ENCODE measurements at regions not wholly inside any gene's neighbourhood (a gene's known extent, or its start where the extent isn't known, plus 50 kb on each side); places are given as distances from the start of the nearest gene placed in this dataset.
A peak's percentile ranks its signal among the peaks of the same experiment; 100 is the strongest.

DNA sequence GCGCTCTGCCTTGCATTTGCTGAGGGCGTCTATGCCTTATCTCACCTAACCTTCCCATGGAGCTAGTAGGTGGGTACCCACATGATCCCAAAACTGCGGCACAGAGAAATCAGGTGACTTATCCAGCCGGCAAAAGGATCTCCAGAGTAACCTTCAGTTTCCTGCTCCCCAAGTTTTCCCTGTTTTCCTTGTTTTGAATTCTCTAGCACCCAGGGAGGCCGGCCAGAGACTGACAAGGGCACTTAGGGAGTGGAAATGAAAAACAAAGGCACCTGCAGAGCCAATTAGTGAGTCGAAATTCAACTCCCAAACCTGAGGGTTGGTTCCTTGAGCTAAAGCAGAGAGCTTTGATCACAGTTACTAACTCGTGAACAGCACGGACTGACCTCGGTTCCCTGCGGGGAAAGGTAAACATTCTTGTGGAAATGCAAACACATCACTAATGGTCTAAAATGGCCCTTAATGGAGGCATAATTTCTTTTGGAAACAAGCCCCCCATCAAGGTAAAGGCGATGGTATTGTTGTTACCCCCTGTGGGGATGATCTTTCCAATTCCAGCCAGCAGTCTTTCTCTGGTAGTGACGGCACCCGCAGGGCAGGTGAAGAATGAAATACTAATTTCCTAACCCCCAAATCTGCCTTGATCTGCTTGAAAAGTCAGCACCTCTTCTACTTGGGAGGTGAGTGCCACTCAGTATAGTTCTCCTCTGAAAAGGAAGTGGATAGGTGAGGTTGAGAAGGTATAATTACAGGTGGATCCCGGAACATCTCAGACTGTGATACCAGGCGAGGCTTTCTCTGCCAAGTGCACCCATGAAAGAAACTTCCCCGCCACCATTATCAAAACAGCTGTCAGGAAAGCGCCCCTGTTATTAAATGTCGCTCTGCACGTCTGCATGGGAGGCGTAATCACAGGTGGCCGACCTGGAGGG lies 365.6 kb upstream of the AUTS2 start:
- Mint-ChIP-seq H3K27ac (peak overlapping the region; percentile 50), H3K4me3 (peak overlapping the region; percentile 74), H3K27me3 (peaks cover 49% of the 10 kb centered on the region), H3K4me1 (ENCODE audit: unreplicated experiment) (peaks cover 7% of the 10 kb centered on the region), H3K36me3 (no peaks in the 10 kb centered on the region), H3K9me3 (no peaks in the 10 kb centered on the region)
- TF ChIP-seq, protein P1, sequence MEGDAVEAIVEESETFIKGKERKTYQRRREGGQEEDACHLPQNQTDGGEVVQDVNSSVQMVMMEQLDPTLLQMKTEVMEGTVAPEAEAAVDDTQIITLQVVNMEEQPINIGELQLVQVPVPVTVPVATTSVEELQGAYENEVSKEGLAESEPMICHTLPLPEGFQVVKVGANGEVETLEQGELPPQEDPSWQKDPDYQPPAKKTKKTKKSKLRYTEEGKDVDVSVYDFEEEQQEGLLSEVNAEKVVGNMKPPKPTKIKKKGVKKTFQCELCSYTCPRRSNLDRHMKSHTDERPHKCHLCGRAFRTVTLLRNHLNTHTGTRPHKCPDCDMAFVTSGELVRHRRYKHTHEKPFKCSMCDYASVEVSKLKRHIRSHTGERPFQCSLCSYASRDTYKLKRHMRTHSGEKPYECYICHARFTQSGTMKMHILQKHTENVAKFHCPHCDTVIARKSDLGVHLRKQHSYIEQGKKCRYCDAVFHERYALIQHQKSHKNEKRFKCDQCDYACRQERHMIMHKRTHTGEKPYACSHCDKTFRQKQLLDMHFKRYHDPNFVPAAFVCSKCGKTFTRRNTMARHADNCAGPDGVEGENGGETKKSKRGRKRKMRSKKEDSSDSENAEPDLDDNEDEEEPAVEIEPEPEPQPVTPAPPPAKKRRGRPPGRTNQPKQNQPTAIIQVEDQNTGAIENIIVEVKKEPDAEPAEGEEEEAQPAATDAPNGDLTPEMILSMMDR (conservative IDR thresholded peaks at IDR 0.05): no peak
- no peak for DNase-seq (ENCODE audit: extremely low spot score, unreplicated experiment)

DNA sequence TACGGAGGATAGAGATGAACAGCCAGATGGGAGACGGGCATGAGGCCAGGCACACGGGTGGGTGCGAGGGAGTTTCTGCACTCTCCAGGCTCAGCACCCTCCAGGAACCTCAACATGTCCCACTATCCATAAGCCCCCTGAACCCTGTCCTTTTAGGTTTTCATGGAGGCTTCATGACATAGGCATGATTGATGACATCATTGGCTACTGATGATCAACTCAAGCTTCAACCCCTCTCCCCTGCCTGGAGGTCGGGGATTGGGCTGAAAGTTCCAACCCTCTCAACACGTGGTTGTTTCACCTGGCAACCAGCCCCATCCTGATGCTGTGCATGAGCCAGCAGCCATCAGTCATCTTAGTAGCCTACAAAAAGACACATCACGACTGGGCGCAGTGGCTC lies 360.7 kb upstream of the AUTS2 start:
- no peak for DNase-seq (ENCODE audit: extremely low spot score, unreplicated experiment)
- H3K36me3 Mint-ChIP-seq: no peaks in the 10 kb centered on the region
- H3K27ac Mint-ChIP-seq: no peak overlapping the region
- no peak overlapping the region for H3K4me3 Mint-ChIP-seq
- TF ChIP-seq, protein P1 (conservative IDR thresholded peaks at IDR 0.05): no peak
- H3K27me3 Mint-ChIP-seq: peaks cover 54% of the 10 kb centered on the region
- no peaks in the 10 kb centered on the region for H3K9me3 Mint-ChIP-seq
- H3K4me1 Mint-ChIP-seq (ENCODE audit: unreplicated experiment): peaks cover 12% of the 10 kb centered on the region

DNA sequence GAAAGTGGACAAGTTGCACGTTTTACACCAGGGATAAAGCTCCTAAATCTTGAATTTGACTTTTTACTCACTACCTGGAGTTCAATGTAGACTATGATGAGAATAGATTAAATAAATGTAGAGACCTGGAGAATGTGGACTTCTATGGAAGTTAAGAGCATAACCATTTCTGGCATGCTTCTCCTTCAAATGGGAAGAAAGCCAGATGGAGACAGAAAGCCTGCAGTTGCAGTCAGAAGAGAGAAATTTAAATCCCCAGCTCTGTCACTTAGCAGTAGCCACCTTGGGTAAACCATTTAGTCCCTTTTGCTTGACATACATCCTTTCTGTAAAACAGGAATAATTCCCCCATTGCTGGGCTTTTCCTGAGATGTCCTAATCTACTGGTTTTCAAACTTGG lies 355.3 kb upstream of the AUTS2 start:
- no peaks in the 10 kb centered on the region for H3K36me3 Mint-ChIP-seq
- H3K27me3 Mint-ChIP-seq: peaks cover 14% of the 10 kb centered on the region
- H3K4me1 Mint-ChIP-seq (ENCODE audit: unreplicated experiment): peaks cover 16% of the 10 kb centered on the region
- no peak overlapping the region for H3K27ac Mint-ChIP-seq
- H3K4me3 Mint-ChIP-seq: no peak overlapping the region
- H3K9me3 Mint-ChIP-seq: no peaks in the 10 kb centered on the region
- TF ChIP-seq, protein P1 (conservative IDR thresholded peaks at IDR 0.05): no peak
- no peak for DNase-seq (ENCODE audit: extremely low spot score, unreplicated experiment)

DNA sequence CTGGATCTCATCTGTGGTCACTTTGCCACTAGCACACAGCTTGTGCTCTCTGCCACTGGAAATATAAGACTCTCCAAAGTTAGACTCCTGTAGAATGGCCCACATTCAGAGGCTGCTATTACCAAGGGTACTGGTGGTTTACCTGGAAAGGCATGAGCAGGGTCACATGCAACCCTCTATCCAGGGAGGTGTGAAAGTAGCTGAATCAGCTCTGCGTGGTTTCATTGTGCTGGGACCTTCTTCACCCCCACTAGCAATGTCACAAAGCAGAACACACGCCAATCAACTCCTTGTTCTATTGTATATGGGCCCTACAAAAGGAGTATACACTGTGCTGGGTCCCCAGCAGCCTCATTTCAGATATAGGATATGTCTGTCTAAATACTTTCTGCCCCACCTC lies 353.6 kb upstream of the AUTS2 start:
- no peak overlapping the region for H3K4me3 Mint-ChIP-seq
- DNase-seq (ENCODE audit: extremely low spot score, unreplicated experiment): no peak
- peaks cover 8% of the 10 kb centered on the region for H3K27me3 Mint-ChIP-seq
- TF ChIP-seq, protein P1 (conservative IDR thresholded peaks at IDR 0.05): no peak
- H3K9me3 Mint-ChIP-seq: no peaks in the 10 kb centered on the region
- H3K4me1 Mint-ChIP-seq (ENCODE audit: unreplicated experiment): peaks cover 18% of the 10 kb centered on the region
- no peaks in the 10 kb centered on the region for H3K36me3 Mint-ChIP-seq
- H3K27ac Mint-ChIP-seq: no peak overlapping the region

DNA sequence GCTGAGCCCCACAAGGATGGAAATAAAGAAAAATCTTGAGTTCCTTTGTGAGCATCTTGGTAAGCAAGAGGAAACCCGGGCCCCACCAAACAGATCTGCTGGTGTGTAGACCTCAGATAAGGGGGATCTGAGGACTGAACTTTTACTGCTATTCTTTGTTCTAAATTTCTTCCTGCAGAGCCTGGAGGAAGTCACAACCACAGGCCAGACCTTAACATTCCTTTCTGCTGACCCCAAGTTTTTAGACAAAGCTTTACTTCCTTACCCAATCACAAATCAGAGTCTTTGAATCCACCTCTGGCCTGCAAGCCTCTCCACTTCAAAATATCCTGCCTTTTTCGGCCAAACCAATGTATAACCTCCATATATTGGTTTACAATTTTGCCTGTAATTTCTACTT lies 352.6 kb upstream of the AUTS2 start:
- H3K9me3 Mint-ChIP-seq: no peaks in the 10 kb centered on the region
- H3K27me3 Mint-ChIP-seq: peaks cover 10% of the 10 kb centered on the region
- H3K4me3 Mint-ChIP-seq: no peak overlapping the region
- TF ChIP-seq, protein P1 (conservative IDR thresholded peaks at IDR 0.05): no peak
- H3K36me3 Mint-ChIP-seq: no peaks in the 10 kb centered on the region
- H3K4me1 Mint-ChIP-seq (ENCODE audit: unreplicated experiment): peaks cover 18% of the 10 kb centered on the region
- H3K27ac Mint-ChIP-seq: no peak overlapping the region
- no peak for DNase-seq (ENCODE audit: extremely low spot score, unreplicated experiment)

Data from type B pancreatic cell (in vitro differentiated cells).